Fibroblast of lung (primary cell): ENCODE measurements at regions not wholly inside any gene's neighbourhood (a gene's known extent, or its start where the extent isn't known, plus 50 kb on each side); places are given as distances from the start of the nearest gene placed in this dataset.

Experiments
- DNase-seq, 2 donors: peaks; one replicate each; pipeline versions ENCODE4 v3.0.0 to v3.0.0-alpha.2; 2010; ENCODE audit warnings: low read depth in 2 of 2
- H2AFZ ChIP-seq: 2 replicates; pipeline ENCODE4 v1.5.1; 2012; ENCODE audit warnings: low read length, control low read depth, inconsistent platforms
- H3K27ac ChIP-seq: 2 replicates; pipeline ENCODE4 v1.5.1; 2011; ENCODE audit warnings: low read length, control low read depth; ENCODE audit not compliant: insufficient read depth
- H3K27me3 ChIP-seq: 2 replicates; pipeline ENCODE4 v1.5.1; 2011; ENCODE audit warnings: mild to moderate bottlenecking, low read length; ENCODE audit not compliant: control insufficient read depth, insufficient read depth
- H3K36me3 ChIP-seq: 2 replicates; pipeline ENCODE4 v1.5.1; 2011; ENCODE audit warnings: low read length; ENCODE audit not compliant: control insufficient read depth, insufficient read depth
- H3K4me1 ChIP-seq: 2 replicates; pipeline ENCODE4 v1.5.1; 2011; ENCODE audit warnings: low read length; ENCODE audit not compliant: control insufficient read depth, insufficient read depth; ENCODE audit errors: extremely low read depth
- H3K4me2 ChIP-seq: 2 replicates; pipeline ENCODE4 v1.5.1; 2011; ENCODE audit warnings: low read length, control low read depth; ENCODE audit not compliant: insufficient read depth; ENCODE audit errors: extremely low read depth
- H3K4me3 ChIP-seq, 4 experiments: fragments of 200-600 bp in 1 of 4; sonication (generic) in 1 of 4; replicated peaks in 1 of 4; 2 replicates each; pipeline ENCODE4 v1.5.1; 2011 to 2016; ENCODE audit warnings: low read length in 4 of 4, low read depth in 3 of 4, mild to moderate bottlenecking in 3 of 4, control low read depth in 2 of 4, inconsistent platforms in 1 of 4, mixed read lengths in 1 of 4; ENCODE audit not compliant: insufficient read depth in 1 of 4; ENCODE audit errors: control extremely low read depth in 1 of 4
- H3K79me2 ChIP-seq: 2 replicates; pipeline ENCODE4 v1.5.1; 2012; ENCODE audit warnings: mild to moderate bottlenecking, low read length, inconsistent platforms; ENCODE audit not compliant: control insufficient read depth, insufficient read depth
- H3K9ac ChIP-seq: 2 replicates; pipeline ENCODE4 v1.5.1; 2011; ENCODE audit warnings: mild to moderate bottlenecking, low read length, control low read depth; ENCODE audit not compliant: insufficient read depth
- H3K9me3 ChIP-seq: 2 replicates; pipeline ENCODE4 v1.5.1; 2012; ENCODE audit warnings: low read depth, low read length; ENCODE audit not compliant: control insufficient read depth, insufficient read depth
- H4K20me1 ChIP-seq: 2 replicates; pipeline ENCODE4 v1.5.1; 2011; ENCODE audit warnings: low read length; ENCODE audit not compliant: control insufficient read depth, insufficient read depth; ENCODE audit errors: extremely low read depth
- EZH2 ChIP-seq: IDR thresholded peaks from 2 replicates; pipeline ENCODE4 v1.5.1; 2012; ENCODE audit warnings: low read length, control low read depth, mild to moderate bottlenecking; ENCODE audit errors: missing control alignments
- TF ChIP-seq, protein P1 (sequence below), 2 donors: IDR thresholded peaks in 1 of 2; conservative IDR thresholded peaks in 1 of 2; 1 replicate in 1 of 2; 2 replicates in 1 of 2; pipeline ENCODE4 v1.5.1; 2011 to 2012; ENCODE audit warnings: low read length in 2 of 2, control low read depth in 1 of 2, inconsistent platforms in 1 of 2, low read depth in 1 of 2, mild to moderate bottlenecking in 1 of 2

DNA sequence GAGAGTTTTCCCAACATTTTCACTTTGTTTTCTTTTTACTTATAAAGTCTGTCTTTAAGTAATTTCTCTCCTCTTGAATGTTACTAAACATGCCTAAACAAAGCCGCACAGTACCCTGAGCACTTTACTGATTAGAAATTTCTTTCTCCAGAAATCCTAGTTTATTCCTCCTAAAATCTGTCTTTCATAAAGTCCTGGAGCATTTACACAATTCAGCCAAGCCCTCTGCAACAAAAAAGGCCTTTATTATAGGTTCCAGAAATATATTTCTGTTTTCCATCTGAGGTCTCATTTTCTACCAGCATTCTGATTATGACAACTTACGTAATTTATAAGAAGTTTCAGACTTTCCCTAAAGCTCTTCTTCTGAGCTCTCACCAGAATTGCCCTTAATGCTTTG lies 549.5 kb upstream of the OLFM3 start:
- H3K79me2 ChIP-seq: no peaks in the 10 kb centered on the region
- H3K4me3 ChIP-seq: no peak overlapping the region
- no peaks in the 10 kb centered on the region for H3K27me3 ChIP-seq
- no peaks in the 10 kb centered on the region for H3K36me3 ChIP-seq
- H3K4me1 ChIP-seq: no peaks in the 10 kb centered on the region
- no peak for DNase-seq
- no peak for TF ChIP-seq EZH2
- TF ChIP-seq, protein P1, sequence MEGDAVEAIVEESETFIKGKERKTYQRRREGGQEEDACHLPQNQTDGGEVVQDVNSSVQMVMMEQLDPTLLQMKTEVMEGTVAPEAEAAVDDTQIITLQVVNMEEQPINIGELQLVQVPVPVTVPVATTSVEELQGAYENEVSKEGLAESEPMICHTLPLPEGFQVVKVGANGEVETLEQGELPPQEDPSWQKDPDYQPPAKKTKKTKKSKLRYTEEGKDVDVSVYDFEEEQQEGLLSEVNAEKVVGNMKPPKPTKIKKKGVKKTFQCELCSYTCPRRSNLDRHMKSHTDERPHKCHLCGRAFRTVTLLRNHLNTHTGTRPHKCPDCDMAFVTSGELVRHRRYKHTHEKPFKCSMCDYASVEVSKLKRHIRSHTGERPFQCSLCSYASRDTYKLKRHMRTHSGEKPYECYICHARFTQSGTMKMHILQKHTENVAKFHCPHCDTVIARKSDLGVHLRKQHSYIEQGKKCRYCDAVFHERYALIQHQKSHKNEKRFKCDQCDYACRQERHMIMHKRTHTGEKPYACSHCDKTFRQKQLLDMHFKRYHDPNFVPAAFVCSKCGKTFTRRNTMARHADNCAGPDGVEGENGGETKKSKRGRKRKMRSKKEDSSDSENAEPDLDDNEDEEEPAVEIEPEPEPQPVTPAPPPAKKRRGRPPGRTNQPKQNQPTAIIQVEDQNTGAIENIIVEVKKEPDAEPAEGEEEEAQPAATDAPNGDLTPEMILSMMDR (conservative IDR thresholded peaks at IDR 0.05 in 1 of 2, IDR thresholded peaks at IDR 0.05 in 1 of 2; ENCODE audit: low read depth in 1 of 2, low read length in 2 of 2): no peak
- H3K9ac ChIP-seq: no peak overlapping the region
- H3K27ac ChIP-seq: no peak overlapping the region
- no peaks in the 10 kb centered on the region for H3K9me3 ChIP-seq
- no peaks in the 10 kb centered on the region for H4K20me1 ChIP-seq
- no peak overlapping the region for H2AFZ ChIP-seq
- no peak overlapping the region for H3K4me2 ChIP-seq

DNA sequence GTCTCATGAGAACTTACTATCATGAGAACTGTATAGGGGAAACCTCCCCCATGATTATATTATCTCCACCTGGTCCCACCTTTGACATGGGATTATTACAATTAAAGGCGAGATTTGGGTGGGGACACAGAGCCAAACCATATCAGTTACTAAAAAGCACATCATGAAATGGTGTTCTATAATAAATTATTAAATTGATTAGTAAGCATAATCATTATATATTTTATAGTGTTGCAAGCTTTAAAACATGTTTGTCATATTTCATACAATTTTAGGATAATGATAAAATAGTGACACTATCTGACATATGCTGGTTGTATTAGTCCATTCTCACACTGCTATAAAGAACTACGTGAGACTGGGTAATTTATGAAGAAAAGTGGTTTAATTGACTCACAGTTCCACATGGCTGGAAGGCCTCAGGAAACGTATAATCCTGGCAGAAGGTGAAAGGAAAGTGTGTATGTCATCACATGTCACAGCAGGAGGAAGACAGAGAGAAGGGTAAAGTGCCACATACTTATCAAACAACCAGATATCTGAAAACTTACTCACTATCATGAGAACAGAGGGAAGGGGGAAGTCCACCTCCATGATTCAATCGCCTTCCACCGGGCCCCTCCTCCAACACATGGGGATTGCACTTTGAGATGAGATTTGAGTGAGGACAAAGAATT lies 539.2 kb upstream of the OLFM3 start:
- H3K79me2 ChIP-seq: no peaks in the 10 kb centered on the region
- H3K4me3 ChIP-seq: no peak overlapping the region
- no peak overlapping the region for H3K9ac ChIP-seq
- no peak for TF ChIP-seq EZH2
- TF ChIP-seq, protein P1 (conservative IDR thresholded peaks at IDR 0.05 in 1 of 2, IDR thresholded peaks at IDR 0.05 in 1 of 2; ENCODE audit: low read depth in 1 of 2, low read length in 2 of 2): no peak
- H3K27me3 ChIP-seq: no peaks in the 10 kb centered on the region
- H2AFZ ChIP-seq: no peak overlapping the region
- no peaks in the 10 kb centered on the region for H4K20me1 ChIP-seq
- no peaks in the 10 kb centered on the region for H3K4me1 ChIP-seq
- no peak overlapping the region for H3K27ac ChIP-seq
- no peaks in the 10 kb centered on the region for H3K9me3 ChIP-seq
- no peaks in the 10 kb centered on the region for H3K36me3 ChIP-seq
- H3K4me2 ChIP-seq: no peak overlapping the region
- no peak for DNase-seq

DNA sequence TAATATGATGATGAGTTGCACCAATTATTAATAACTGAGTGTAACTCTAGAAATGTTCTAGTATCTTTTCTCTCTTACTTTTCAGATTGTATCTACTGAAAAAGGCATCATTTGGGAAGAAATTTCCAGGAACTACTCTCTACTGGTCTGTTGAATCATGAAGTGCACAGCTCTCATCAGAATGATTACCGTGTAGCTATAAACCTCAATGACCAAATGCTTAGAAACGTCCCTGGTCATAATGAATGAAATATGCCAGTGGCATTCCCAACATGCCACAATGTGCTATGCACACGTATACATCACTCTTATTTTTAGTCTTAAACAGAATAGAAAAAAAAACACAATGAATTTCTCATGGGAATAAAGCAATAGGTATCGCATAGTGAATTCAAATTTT lies 534.3 kb upstream of the OLFM3 start:
- H3K4me1 ChIP-seq: no peaks in the 10 kb centered on the region
- no peaks in the 10 kb centered on the region for H3K27me3 ChIP-seq
- H3K9ac ChIP-seq: no peak overlapping the region
- no peaks in the 10 kb centered on the region for H3K36me3 ChIP-seq
- H2AFZ ChIP-seq: no peak overlapping the region
- no peak overlapping the region for H3K4me3 ChIP-seq
- no peak overlapping the region for H3K4me2 ChIP-seq
- H3K27ac ChIP-seq: no peak overlapping the region
- H4K20me1 ChIP-seq: no peaks in the 10 kb centered on the region
- no peaks in the 10 kb centered on the region for H3K79me2 ChIP-seq
- DNase-seq: no peak
- no peak for TF ChIP-seq EZH2
- TF ChIP-seq, protein P1 (conservative IDR thresholded peaks at IDR 0.05 in 1 of 2, IDR thresholded peaks at IDR 0.05 in 1 of 2; ENCODE audit: low read depth in 1 of 2, low read length in 2 of 2): no peak
- no peaks in the 10 kb centered on the region for H3K9me3 ChIP-seq
